Activated CD4-positive, alpha-beta memory T cell treated with anti-CD3 and anti-CD28 coated beads for 36 hours (primary cell): ENCODE measurements at regions not wholly inside any gene's neighbourhood (a gene's known extent, or its start where the extent isn't known, plus 50 kb on each side); places are given as distances from the start of the nearest gene placed in this dataset.

ENCODE experiments used
- CTCF ChIA-PET: fragments of 350-600 bp; sonication (Branson Sonifier 250); formaldehyde crosslinking; loops from one replicate; lab custom pipeline; 2021; ENCODE audit warnings: antibody characterized with exemption, inconsistent platforms; lab: Charles Lee
- POLR2A ChIA-PET: fragments of 350-600 bp; sonication (Branson Sonifier 250); formaldehyde crosslinking; loops from one replicate; lab custom pipeline; 2021; ENCODE audit warnings: antibody characterized with exemption; lab: Charles Lee
- DNase-seq: peaks from one replicate; pipeline ENCODE4 v3.0.0-alpha.2; 2020
- H3K27ac Mint-ChIP-seq: one replicate; pipeline ENCODE4 v1.8.0; 2021; ENCODE audit warnings: mixed read lengths
- H3K27me3 Mint-ChIP-seq: one replicate; pipeline ENCODE4 v1.8.0; 2021; ENCODE audit warnings: mixed read lengths
- H3K36me3 Mint-ChIP-seq: one replicate; pipeline ENCODE4 v1.8.0; 2021; ENCODE audit warnings: mixed read lengths
- H3K4me1 Mint-ChIP-seq: one replicate; pipeline ENCODE4 v1.8.0; 2021; ENCODE audit warnings: low read depth, mixed read lengths
- H3K4me3 Mint-ChIP-seq: one replicate; pipeline ENCODE4 v1.8.0; 2021; ENCODE audit warnings: mild to moderate bottlenecking, mixed read lengths
- H3K9me3 Mint-ChIP-seq: one replicate; pipeline ENCODE4 v1.8.0; 2021; ENCODE audit warnings: mixed read lengths
- intact Hi-C: fragments of 100-400 bp; cut with micrococcal nuclease; formaldehyde crosslinking; loops from one replicate; pipeline ENCODE4 v1.15.1; 2023

- Mint-ChIP-seq H3K9me3 (no peaks in the 10 kb centered on the region), H3K4me1 (no peaks in the 10 kb centered on the region), H3K4me3 (no peak overlapping the region), H3K27me3 (no peaks in the 10 kb centered on the region), H3K27ac (no peak overlapping the region), H3K36me3 (no peaks in the 10 kb centered on the region)
- DNase-seq, result no peak
- ChIA-PET POLR2A (no interaction called here), CTCF (interaction anchor here (1.0 to 1.2 kb wide), 2 partner anchors 23 to 95 kb away, joined by 3 read pairs; no protein-coding TSS in a partner anchor)
- intact Hi-C loops, result no loop called here
These were observed 230.3 kb downstream of the CSNK2A3 start for GRCh38 chr11:11122749-11123148.

- peaks cover 2% of the 10 kb centered on the region for H3K27me3 Mint-ChIP-seq
- ChIA-PET CTCF (no interaction called here), POLR2A (no interaction called here)
- intact Hi-C loops, result no loop called here
- peaks cover 1% of the 10 kb centered on the region for H3K36me3 Mint-ChIP-seq
- no peak overlapping the region for H3K4me3 Mint-ChIP-seq
- no peaks in the 10 kb centered on the region for H3K4me1 Mint-ChIP-seq
- H3K9me3 Mint-ChIP-seq, result peaks cover 3% of the 10 kb centered on the region
- H3K27ac Mint-ChIP-seq, result no peak overlapping the region
- DNase-seq, result no peak
These were observed 233.1 kb downstream of the CSNK2A3 start for GRCh38 chr11:11119917-11120316.

- intact Hi-C loops, result no loop called here
- Mint-ChIP-seq H3K4me1 (no peaks in the 10 kb centered on the region), H3K4me3 (no peak overlapping the region), H3K36me3 (peaks cover 4% of the 10 kb centered on the region), H3K27ac (no peak overlapping the region), H3K9me3 (peaks cover 14% of the 10 kb centered on the region), H3K27me3 (peaks cover 2% of the 10 kb centered on the region)
- CTCF ChIA-PET, result no interaction called here
- DNase-seq, result no peak
- POLR2A ChIA-PET, result no interaction called here
These were observed 235.3 kb downstream of the CSNK2A3 start for GRCh38 chr11:11117730-11118129.

- Mint-ChIP-seq H3K36me3 (peaks cover 4% of the 10 kb centered on the region), H3K27ac (no peak overlapping the region), H3K9me3 (peaks cover 14% of the 10 kb centered on the region), H3K4me3 (no peak overlapping the region), H3K4me1 (no peaks in the 10 kb centered on the region), H3K27me3 (peaks cover 2% of the 10 kb centered on the region)
- DNase-seq, result no peak
- ChIA-PET POLR2A (no interaction called here), CTCF (interaction anchor here (0.7 kb wide), 1 partner anchor 181 kb away, joined by 3 read pairs; no protein-coding TSS in a partner anchor)
- intact Hi-C loops, result no loop called here
These were observed 237.6 kb downstream of the CSNK2A3 start for GRCh38 chr11:11115475-11115874.

- POLR2A ChIA-PET, result no interaction called here
- H3K27ac Mint-ChIP-seq, result no peak overlapping the region
- H3K4me3 Mint-ChIP-seq, result no peak overlapping the region
- peaks cover 4% of the 10 kb centered on the region for H3K36me3 Mint-ChIP-seq
- no peak for DNase-seq
- intact Hi-C loops, result no loop called here
- H3K27me3 Mint-ChIP-seq, result peaks cover 2% of the 10 kb centered on the region
- no peaks in the 10 kb centered on the region for H3K4me1 Mint-ChIP-seq
- peaks cover 14% of the 10 kb centered on the region for H3K9me3 Mint-ChIP-seq
- CTCF ChIA-PET, result no interaction called here
These were observed 239.4 kb downstream of the CSNK2A3 start for GRCh38 chr11:11113626-11114025.

GRCh38 chr11:11108026-11108425 is 245.0 kb downstream of the CSNK2A3 start:
- ChIA-PET CTCF (no interaction called here), POLR2A (no interaction called here)
- H3K27ac Mint-ChIP-seq, result no peak overlapping the region
- DNase-seq, result no peak
- no peaks in the 10 kb centered on the region for H3K9me3 Mint-ChIP-seq
- no peaks in the 10 kb centered on the region for H3K36me3 Mint-ChIP-seq
- intact Hi-C loops, result no loop called here
- no peaks in the 10 kb centered on the region for H3K27me3 Mint-ChIP-seq
- H3K4me3 Mint-ChIP-seq, result no peak overlapping the region
- no peaks in the 10 kb centered on the region for H3K4me1 Mint-ChIP-seq

- POLR2A ChIA-PET, result no interaction called here
- no peak overlapping the region for H3K27ac Mint-ChIP-seq
- intact Hi-C loops, result no loop called here
These were observed 245.8 kb downstream of the CSNK2A3 start for GRCh38 chr11:11107076-11107723.

GRCh38 chr11:11105361-11105760 is 247.5 kb upstream of the ZBED5 start:
- H3K4me3 Mint-ChIP-seq, result no peak overlapping the region
- no peak overlapping the region for H3K27ac Mint-ChIP-seq
- no peaks in the 10 kb centered on the region for H3K9me3 Mint-ChIP-seq
- no peaks in the 10 kb centered on the region for H3K4me1 Mint-ChIP-seq
- ChIA-PET CTCF (no interaction called here), POLR2A (no interaction called here)
- no peaks in the 10 kb centered on the region for H3K36me3 Mint-ChIP-seq
- DNase-seq, result no peak
- intact Hi-C loops, result no loop called here
- no peaks in the 10 kb centered on the region for H3K27me3 Mint-ChIP-seq

More at GRCh38 chr11:11107076-11107723, 245.8 kb downstream of the CSNK2A3 start:
- Mint-ChIP-seq H3K36me3 (no peaks in the 10 kb centered on the region), H3K4me3 (no peak overlapping the region), H3K9me3 (no peaks in the 10 kb centered on the region), H3K27me3 (no peaks in the 10 kb centered on the region), H3K4me1 (no peaks in the 10 kb centered on the region)
- DNase-seq, result no peak
- CTCF ChIA-PET, result no interaction called here

GRCh38 chr11:11095831-11096723 is 238.2 kb upstream of the ZBED5 start:
- intact Hi-C loops, result no loop called here
- H3K4me1 Mint-ChIP-seq, result no peaks in the 10 kb centered on the region
- peaks cover 5% of the 10 kb centered on the region for H3K27me3 Mint-ChIP-seq
- peaks cover 10% of the 10 kb centered on the region for H3K9me3 Mint-ChIP-seq
- no peak overlapping the region for H3K27ac Mint-ChIP-seq
- POLR2A ChIA-PET, result no interaction called here
- H3K36me3 Mint-ChIP-seq, result no peaks in the 10 kb centered on the region
- H3K4me3 Mint-ChIP-seq, result no peak overlapping the region
- CTCF ChIA-PET, result no interaction called here
- DNase-seq, result no peak

- ChIA-PET CTCF (no interaction called here), POLR2A (no interaction called here)
- Mint-ChIP-seq H3K4me1 (no peaks in the 10 kb centered on the region), H3K4me3 (no peak overlapping the region), H3K27ac (no peak overlapping the region), H3K36me3 (no peaks in the 10 kb centered on the region), H3K9me3 (peaks cover 12% of the 10 kb centered on the region), H3K27me3 (peaks cover 3% of the 10 kb centered on the region)
- intact Hi-C loops, result no loop called here
- DNase-seq, result no peak
These were observed 232.6 kb upstream of the ZBED5 start for GRCh38 chr11:11090495-11090894.

- Mint-ChIP-seq H3K36me3 (no peaks in the 10 kb centered on the region), H3K4me3 (no peak overlapping the region), H3K27me3 (peaks cover 4% of the 10 kb centered on the region), H3K4me1 (no peaks in the 10 kb centered on the region), H3K9me3 (peaks cover 12% of the 10 kb centered on the region), H3K27ac (no peak overlapping the region)
- POLR2A ChIA-PET, result no interaction called here
- CTCF ChIA-PET, result no interaction called here
- intact Hi-C loops, result no loop called here
- DNase-seq, result no peak
These were observed 232.0 kb upstream of the ZBED5 start for GRCh38 chr11:11089805-11090204.

GRCh38 chr11:11086979-11087378 is 229.1 kb upstream of the ZBED5 start:
- DNase-seq, result no peak
- H3K9me3 Mint-ChIP-seq, result peaks cover 11% of the 10 kb centered on the region
- H3K27ac Mint-ChIP-seq, result no peak overlapping the region
- no peaks in the 10 kb centered on the region for H3K36me3 Mint-ChIP-seq
- H3K4me3 Mint-ChIP-seq, result no peak overlapping the region
- no peaks in the 10 kb centered on the region for H3K4me1 Mint-ChIP-seq
- intact Hi-C loops, result no loop called here
- ChIA-PET CTCF (interaction anchor here (1.2 kb wide), 1 partner anchor 49 kb away, joined by 3 read pairs; no protein-coding TSS in a partner anchor), POLR2A (no interaction called here)
- peaks cover 4% of the 10 kb centered on the region for H3K27me3 Mint-ChIP-seq
